Uterus (tissue), 2 donors: ENCODE measurements at regions not wholly inside any gene's neighbourhood (a gene's known extent, or its start where the extent isn't known, plus 50 kb on each side); places are given as distances from the start of the nearest gene placed in this dataset.

Experiments used
- POLR2A ChIP-seq, 2 donors: fragments of 450-650 bp; IDR thresholded peaks; one replicate each; pipeline ENCODE4 v1.6.1; 2016; ENCODE audit warnings: antibody characterized with exemption in 2 of 2, mild to moderate bottlenecking in 1 of 2, moderate library complexity in 1 of 2
- TF ChIP-seq, protein P1 (sequence below), 4 experiments: fragments of 200-600 bp in 2 of 4; fragments of 450-650 bp in 2 of 4; sonication (generic) in 2 of 4; IDR thresholded peaks; one replicate each; pipeline ENCODE4 v1.5.1; 2016 to 2019; ENCODE audit warnings: antibody characterized with exemption in 4 of 4, mild to moderate bottlenecking in 2 of 4, moderate library complexity in 1 of 4

DNA sequence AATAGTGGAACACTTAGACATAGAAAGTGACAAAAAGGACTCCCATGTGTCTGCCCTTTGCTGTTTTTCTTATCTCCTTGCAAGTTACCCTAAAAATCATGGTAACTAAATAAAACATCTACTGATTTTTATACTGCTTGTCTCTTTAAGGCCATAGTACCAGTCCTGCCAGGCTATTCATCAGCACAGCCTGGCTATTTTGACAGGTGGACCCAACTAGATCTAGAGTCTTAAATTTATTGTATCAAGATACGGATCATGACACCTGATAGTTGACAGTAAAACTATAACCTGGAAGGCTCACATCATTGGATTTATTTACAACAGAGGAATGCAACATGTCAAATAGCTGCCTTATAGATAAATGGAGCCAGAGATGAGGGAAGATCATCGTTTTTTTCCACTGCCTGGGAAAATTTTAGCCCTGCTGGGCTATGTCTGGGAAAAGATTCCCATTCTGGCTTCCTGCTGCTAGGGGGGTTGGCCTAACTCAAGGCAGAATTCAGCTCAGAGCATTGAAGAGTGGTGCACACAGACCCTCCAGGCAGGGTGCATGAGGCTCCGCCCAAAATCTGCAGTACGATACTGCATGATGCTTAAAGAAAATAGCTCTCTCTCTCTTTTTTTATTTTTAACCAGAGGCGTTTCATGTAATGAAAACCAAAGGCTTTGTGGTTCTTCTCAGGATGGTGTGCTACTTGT is 292.0 kb upstream of the FZD8 start:
- TF ChIP-seq, protein P1, sequence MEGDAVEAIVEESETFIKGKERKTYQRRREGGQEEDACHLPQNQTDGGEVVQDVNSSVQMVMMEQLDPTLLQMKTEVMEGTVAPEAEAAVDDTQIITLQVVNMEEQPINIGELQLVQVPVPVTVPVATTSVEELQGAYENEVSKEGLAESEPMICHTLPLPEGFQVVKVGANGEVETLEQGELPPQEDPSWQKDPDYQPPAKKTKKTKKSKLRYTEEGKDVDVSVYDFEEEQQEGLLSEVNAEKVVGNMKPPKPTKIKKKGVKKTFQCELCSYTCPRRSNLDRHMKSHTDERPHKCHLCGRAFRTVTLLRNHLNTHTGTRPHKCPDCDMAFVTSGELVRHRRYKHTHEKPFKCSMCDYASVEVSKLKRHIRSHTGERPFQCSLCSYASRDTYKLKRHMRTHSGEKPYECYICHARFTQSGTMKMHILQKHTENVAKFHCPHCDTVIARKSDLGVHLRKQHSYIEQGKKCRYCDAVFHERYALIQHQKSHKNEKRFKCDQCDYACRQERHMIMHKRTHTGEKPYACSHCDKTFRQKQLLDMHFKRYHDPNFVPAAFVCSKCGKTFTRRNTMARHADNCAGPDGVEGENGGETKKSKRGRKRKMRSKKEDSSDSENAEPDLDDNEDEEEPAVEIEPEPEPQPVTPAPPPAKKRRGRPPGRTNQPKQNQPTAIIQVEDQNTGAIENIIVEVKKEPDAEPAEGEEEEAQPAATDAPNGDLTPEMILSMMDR (IDR thresholded peaks at IDR 0.05): no peak
- TF ChIP-seq POLR2A (IDR thresholded peaks at IDR 0.05): no peak
